HCT116 (cell line): ENCODE measurements at regions not wholly inside any gene's neighbourhood (a gene's known extent, or its start where the extent isn't known, plus 50 kb on each side); places are given as distances from the start of the nearest gene placed in this dataset.

Experiments
- ATAC-seq: fragments of 200-7000 bp; cut with Tn5 transposase; 2 replicates; pipeline ENCODE4 v1.9.1; 2020; ENCODE audit warnings: mild to moderate bottlenecking, moderate library complexity
- BruUV-seq: library from RNA; stranded (reverse); fragments of 400-500 nt; replicated peaks from 2 replicates; lab custom pipeline; 2021; lab: Mats Ljungman, UMichigan
- CTCF ChIA-PET: fragments of 300-600 bp; sonication (Branson Sonifier 250); formaldehyde crosslinking; loops from one replicate; lab custom pipeline; 2021; ENCODE audit warnings: antibody characterized with exemption; lab: Charles Lee
- POLR2A ChIA-PET: fragments of 300-600, 350-600 bp; sonication (Branson Sonifier 250); formaldehyde crosslinking; loops from one replicate; lab custom pipeline; 2021; ENCODE audit warnings: antibody characterized with exemption; lab: Charles Lee
- RAD21 ChIA-PET, 2 experiments: fragments of 300-600 bp; sonication (Branson Sonifier 250); formaldehyde crosslinking; loops; one replicate each; lab custom pipeline; 2023; ENCODE audit warnings: low total read pairs in 2 of 2; ENCODE audit not compliant: uncharacterized antibody in 2 of 2, unreplicated experiment in 2 of 2, low non-redundant PET in 1 of 2; lab: Charles Lee
- DNase-seq: peaks from one replicate; pipeline ENCODE4 v3.0.0-alpha.2; 2010; ENCODE audit warnings: low read depth, low spot score
- H2AFZ ChIP-seq: fragments of 200-600 bp; shearing (Covaris generic), sonication (generic); 2 replicates; pipeline ENCODE4 v1.6.1; 2017; ENCODE audit warnings: low read depth, mixed run types, mixed read lengths, antibody characterized with exemption, low read length; ENCODE audit not compliant: poor library complexity, severe bottlenecking
- H3K27ac ChIP-seq: 2 replicates; pipeline ENCODE4 v1.5.1; 2012; ENCODE audit warnings: low read depth, low read length
- H3K27me3 ChIP-seq: fragments of 200-600 bp; sonication (generic); 2 replicates; pipeline ENCODE4 v1.6.1; 2016; ENCODE audit warnings: mixed run types, low read length, mixed read lengths; ENCODE audit not compliant: insufficient read depth
- H3K36me3 ChIP-seq, 2 experiments: fragments of 200-500 bp in 1 of 2; fragments of 200-600 bp in 1 of 2; sonication (Bioruptor generic) in 1 of 2; sonication (generic) in 1 of 2; 2 replicates each; pipeline versions ENCODE4 v1.5.1 to v1.6.1; 2014 to 2016; ENCODE audit warnings: low read length in 2 of 2, inconsistent platforms in 1 of 2, mixed read lengths in 1 of 2, mixed run types in 1 of 2; ENCODE audit not compliant: insufficient read depth in 2 of 2, control insufficient read depth in 1 of 2
- H3K4me1 ChIP-seq, 2 experiments: fragments of 200-600 bp in 1 of 2; sonication (generic) in 1 of 2; 2 replicates each; pipeline versions ENCODE4 v1.5.1 to v1.6.1; 2012 to 2017; ENCODE audit warnings: low read length in 2 of 2, inconsistent platforms in 1 of 2, mild to moderate bottlenecking in 1 of 2, mixed read lengths in 1 of 2, mixed run types in 1 of 2, moderate library complexity in 1 of 2; ENCODE audit not compliant: insufficient read depth in 2 of 2, control insufficient read depth in 1 of 2
- H3K4me2 ChIP-seq: fragments of 200-600 bp; sonication (generic); 2 replicates; pipeline ENCODE4 v1.6.1; 2017; ENCODE audit warnings: mixed run types, low read length, mixed read lengths
- H3K4me3 ChIP-seq, 2 experiments: fragments of 200-600 bp in 1 of 2; sonication (generic) in 1 of 2; replicated peaks in 1 of 2; 2 replicates each; pipeline ENCODE4 v1.5.1; 2011 to 2016; ENCODE audit warnings: low read length in 2 of 2, control low read depth in 1 of 2, low read depth in 1 of 2, mild to moderate bottlenecking in 1 of 2, mixed read lengths in 1 of 2, mixed run types in 1 of 2
- H3K79me2 ChIP-seq: fragments of 200-600 bp; sonication (generic); 2 replicates; pipeline ENCODE4 v1.6.1; 2017; ENCODE audit warnings: mild to moderate bottlenecking, mixed run types, low read length, moderate library complexity, mixed read lengths; ENCODE audit not compliant: insufficient read depth
- H3K9ac ChIP-seq: fragments of 200-600 bp; sonication (generic); 2 replicates; pipeline ENCODE4 v1.6.1; 2016; ENCODE audit warnings: low read length, mixed read lengths
- H3K9me2 ChIP-seq: fragments of 200-600 bp; sonication (generic), shearing (Covaris generic); 2 replicates; pipeline ENCODE4 v1.6.1; 2017; ENCODE audit warnings: mixed run types, mild to moderate bottlenecking, moderate library complexity; ENCODE audit not compliant: insufficient read depth
- H3K9me3 ChIP-seq, 2 experiments: fragments of 200-500 bp in 1 of 2; fragments of 200-600 bp in 1 of 2; sonication (Bioruptor generic) in 1 of 2; sonication (generic) in 1 of 2; 2 replicates each; pipeline ENCODE4 v1.6.1; 2014 to 2017; ENCODE audit warnings: low read length in 2 of 2, mixed read lengths in 2 of 2, inconsistent platforms in 1 of 2, low read depth in 1 of 2, mild to moderate bottlenecking in 1 of 2, mixed run types in 1 of 2, moderate library complexity in 1 of 2; ENCODE audit not compliant: control insufficient read depth in 1 of 2, insufficient read depth in 1 of 2
- H4K20me1 ChIP-seq: fragments of 200-600 bp; sonication (generic), shearing (Covaris generic); 2 replicates; pipeline ENCODE4 v1.6.1; 2017; ENCODE audit warnings: mixed run types, mild to moderate bottlenecking, moderate library complexity; ENCODE audit not compliant: insufficient read depth
- CEBPB ChIP-seq: IDR thresholded peaks from 2 replicates; pipeline ENCODE4 v1.6.1; 2012; ENCODE audit warnings: low read depth
- CTCF ChIP-seq, 3 experiments: fragments of 200-600 bp in 1 of 3; sonication (generic) in 1 of 3; IDR thresholded peaks in 2 of 3; conservative IDR thresholded peaks in 1 of 3; 2 replicates each; pipeline ENCODE4 v1.5.1; 2012 to 2017; ENCODE audit warnings: low read depth in 2 of 3, low read length in 2 of 3, antibody characterized with exemption in 1 of 3, borderline replicate concordance in 1 of 3, control low read depth in 1 of 3, mild to moderate bottlenecking in 1 of 3, mixed read lengths in 1 of 3, mixed run types in 1 of 3, moderate library complexity in 1 of 3; ENCODE audit not compliant: insufficient read depth in 1 of 3
- EGR1 ChIP-seq: IDR thresholded peaks from 2 replicates; pipeline ENCODE4 v1.6.1; 2012; ENCODE audit warnings: low read depth
- ELF1 ChIP-seq: IDR thresholded peaks from 2 replicates; pipeline ENCODE4 v1.6.1; 2012; ENCODE audit warnings: low read depth, borderline replicate concordance
- EZH2 ChIP-seq: fragments of 200-600 bp; sonication (generic); IDR thresholded peaks from 2 replicates; pipeline ENCODE4 v1.6.1; 2017; ENCODE audit warnings: antibody characterized with exemption, mixed run types
- EZH2phosphoT487 ChIP-seq: fragments of 200-600 bp; IDR thresholded peaks from 2 replicates; pipeline ENCODE4 v1.6.1; 2018; ENCODE audit warnings: antibody characterized with exemption, borderline replicate concordance
- FOSL1 ChIP-seq: IDR thresholded peaks from 2 replicates; pipeline ENCODE4 v1.6.1; 2012; ENCODE audit warnings: low read depth
- JUND ChIP-seq: IDR thresholded peaks from 2 replicates; pipeline ENCODE4 v1.6.1; 2012
- MAX ChIP-seq: IDR thresholded peaks from 2 replicates; pipeline ENCODE4 v1.6.1; 2012
- POLR2A ChIP-seq: IDR thresholded peaks from 2 replicates; pipeline ENCODE4 v1.7.0; 2011; ENCODE audit warnings: borderline replicate concordance; ENCODE audit not compliant: insufficient read depth, insufficient read length; ENCODE audit errors: extremely low read depth
- POLR2AphosphoS5 ChIP-seq: IDR thresholded peaks from 2 replicates; pipeline ENCODE4 v1.6.1; 2011; ENCODE audit warnings: mild to moderate bottlenecking, low read depth, low read length, moderate library complexity
- SP1 ChIP-seq: IDR thresholded peaks from 2 replicates; pipeline ENCODE4 v1.6.1; 2012; ENCODE audit warnings: low read depth
- TCF7L2 ChIP-seq: IDR thresholded peaks from 2 replicates; pipeline ENCODE4 v1.7.0; 2011; ENCODE audit warnings: borderline replicate concordance, inconsistent platforms; ENCODE audit not compliant: insufficient read depth, insufficient read length; ENCODE audit errors: extremely low read depth
- YY1 ChIP-seq: IDR thresholded peaks from 2 replicates; pipeline ENCODE4 v1.6.1; 2011; ENCODE audit warnings: low read length, low read depth, moderate library complexity, mild to moderate bottlenecking; ENCODE audit not compliant: insufficient replicate concordance; ENCODE audit errors: extremely low read depth
- ZNF274 ChIP-seq: fragments of 200-500 bp; sonication (Bioruptor generic); IDR thresholded peaks from 2 replicates; pipeline ENCODE4 v1.6.1; 2014; ENCODE audit warnings: mild to moderate bottlenecking, low read depth, low read length, inconsistent platforms
- intact Hi-C: fragments of 100-400 bp; cut with micrococcal nuclease; formaldehyde crosslinking; loops from 2 replicates; pipeline ENCODE4 v1.10.0; 2022

- ChIA-PET POLR2A (no interaction called here), RAD21 (no interaction called here), CTCF (no interaction called here)
- no TSS peak for BruUV-seq
- TF ChIP-seq MAX (no peak), POLR2AphosphoS5 (no peak), POLR2A (no peak), YY1 (no peak), ELF1 (no peak), EZH2 (no peak), EZH2phosphoT487 (no peak), SP1 (no peak), ZNF274 (no peak), TCF7L2 (no peak), CEBPB (no peak), FOSL1 (no peak)
- Histone ChIP-seq H3K27me3 (no peaks in the 10 kb centered on the region), H3K9ac (no peak overlapping the region), H3K9me2 (no peaks in the 10 kb centered on the region), H3K27ac (no peak overlapping the region), H2AFZ (no peak overlapping the region), H3K9me3 (no peaks in the 10 kb centered on the region), H3K36me3 (no peaks in the 10 kb centered on the region), H4K20me1 (no peaks in the 10 kb centered on the region), H3K4me2 (no peak overlapping the region), H3K4me1 (no peaks in the 10 kb centered on the region), H3K79me2 (no peaks in the 10 kb centered on the region), H3K4me3 (no peak overlapping the region)
- no peak for ATAC-seq
- intact Hi-C loops: no loop called here
- no peak for DNase-seq
Measured at GRCh38 chr4:104559502-104559901, 64.8 kb upstream of the CXXC4 start.

GRCh38 chr4:104571341-104571740 lies 76.6 kb upstream of the CXXC4 start:
- no peak overlapping the region for H3K27ac ChIP-seq
- H3K36me3 ChIP-seq: no peaks in the 10 kb centered on the region
- no peak overlapping the region for H3K9ac ChIP-seq
- no peaks in the 10 kb centered on the region for H3K79me2 ChIP-seq
- intact Hi-C loops: no loop called here
- DNase-seq (no peak), ATAC-seq (no peak)
- ChIA-PET RAD21 (no interaction called here), POLR2A (no interaction called here), CTCF (no interaction called here)
- H2AFZ ChIP-seq: no peak overlapping the region
- H3K4me2 ChIP-seq: no peak overlapping the region
- no TSS peak for BruUV-seq
- no peaks in the 10 kb centered on the region for H4K20me1 ChIP-seq
- no peaks in the 10 kb centered on the region for H3K9me2 ChIP-seq
- no peak for TF ChIP-seq CTCF (IDR thresholded peaks at IDR 0.05 in 2 of 3, conservative IDR thresholded peaks at IDR 0.05 in 1 of 3; ENCODE audit: borderline replicate concordance in 1 of 3, insufficient read depth in 1 of 3, low read depth in 2 of 3, low read length in 2 of 3)
- no peak for TF ChIP-seq YY1
- no peak for TF ChIP-seq POLR2A
- no peak for TF ChIP-seq JUND
- no peak for TF ChIP-seq CEBPB
- TF ChIP-seq ZNF274: no peak
- TF ChIP-seq MAX: no peak
- TF ChIP-seq EGR1: no peak
- no peak overlapping the region for H3K4me3 ChIP-seq
- H3K9me3 ChIP-seq: no peaks in the 10 kb centered on the region
- no peaks in the 10 kb centered on the region for H3K4me1 ChIP-seq
- H3K27me3 ChIP-seq: no peaks in the 10 kb centered on the region
